ENCODE measurements at regions not wholly inside any gene's neighbourhood (a gene's known extent, or its start where the extent isn't known, plus 50 kb on each side); places are given as distances from the start of the nearest gene placed in this dataset.

DNA sequence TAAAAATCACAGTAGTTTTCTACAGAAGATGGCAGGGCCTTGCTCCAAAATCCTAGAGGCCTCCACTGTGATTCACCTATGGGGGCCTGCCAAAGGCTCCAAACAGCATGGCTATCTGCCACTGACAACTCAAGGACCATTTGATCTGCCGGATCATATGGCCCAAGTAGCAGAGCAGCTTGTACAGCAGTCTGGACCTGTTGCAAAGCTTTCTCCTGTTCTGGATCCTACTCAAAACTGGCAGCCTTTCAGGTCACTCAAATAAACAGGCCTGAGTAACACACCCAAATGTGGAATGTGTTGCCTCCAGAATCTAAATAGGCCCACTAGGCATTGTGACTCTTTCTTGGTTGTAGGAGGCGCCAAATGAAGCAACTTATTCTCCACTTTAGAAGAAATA, 1049.3 kb downstream of the PCDH9 start:
- no peaks in the 10 kb centered on the region for H3K4me1 Mint-ChIP-seq
- ATAC-seq: no peak
- no peaks in the 10 kb centered on the region; the same call in 1 of the 2 replicates for H3K36me3 Mint-ChIP-seq
- no peak overlapping the region for H3K4me3 Mint-ChIP-seq
- CTCF ChIA-PET: no interaction called here
- no peaks in the 10 kb centered on the region for H3K27me3 Mint-ChIP-seq (ENCODE audit: low read depth)
- no peak overlapping the region for H3K27ac Mint-ChIP-seq
- POLR2A ChIA-PET: no interaction called here
- peaks cover 24% of the 10 kb centered on the region for H3K9me3 Mint-ChIP-seq
- no peak for TF ChIP-seq SMAD3 (CRISPR knock-in tag; IDR thresholded peaks at IDR 0.05; ENCODE audit: borderline replicate concordance)
- TF ChIP-seq FOXP1 (CRISPR knock-in tag; IDR thresholded peaks at IDR 0.05; ENCODE audit: borderline replicate concordance): no peak
- TF ChIP-seq, protein P1, sequence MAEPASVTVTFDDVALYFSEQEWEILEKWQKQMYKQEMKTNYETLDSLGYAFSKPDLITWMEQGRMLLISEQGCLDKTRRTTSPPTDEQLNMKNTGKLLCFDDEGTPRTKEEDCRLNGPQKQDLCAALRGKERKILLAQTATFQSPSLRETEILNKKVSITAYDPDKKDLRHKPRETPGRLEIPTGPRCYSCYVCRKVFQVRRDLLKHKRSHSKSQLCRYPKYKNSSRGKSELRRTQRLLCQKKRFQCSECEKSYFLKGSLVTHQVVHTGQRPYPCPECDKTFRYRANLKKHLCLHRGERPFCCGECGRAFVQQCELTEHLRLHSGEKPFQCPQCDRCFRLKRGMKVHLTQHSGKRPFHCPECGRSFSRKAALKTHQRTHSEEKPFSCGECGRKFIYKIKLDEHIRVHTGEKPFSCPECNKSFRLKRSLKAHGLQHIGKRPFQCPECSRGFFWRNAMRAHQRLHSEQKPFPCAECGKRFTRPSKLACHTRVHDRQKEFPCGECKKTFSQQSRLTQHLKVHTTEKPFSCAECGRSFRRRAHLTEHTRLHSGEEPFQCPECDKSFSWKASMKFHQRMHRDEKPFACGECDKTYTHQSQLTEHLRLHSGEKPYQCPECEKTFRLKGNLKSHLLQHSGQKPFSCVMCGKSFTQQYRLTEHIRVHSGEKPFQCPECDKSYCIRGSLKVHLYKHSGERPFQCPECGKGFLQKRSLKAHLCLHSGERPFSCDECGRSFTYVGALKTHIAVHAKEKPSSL (CRISPR knock-in tag; conservative IDR thresholded peaks at IDR 0.05): no peak
- TF ChIP-seq ZNF317 (CRISPR knock-in tag; IDR thresholded peaks at IDR 0.05; ENCODE audit: borderline replicate concordance, low read depth): no peak
- TF ChIP-seq, protein P2, sequence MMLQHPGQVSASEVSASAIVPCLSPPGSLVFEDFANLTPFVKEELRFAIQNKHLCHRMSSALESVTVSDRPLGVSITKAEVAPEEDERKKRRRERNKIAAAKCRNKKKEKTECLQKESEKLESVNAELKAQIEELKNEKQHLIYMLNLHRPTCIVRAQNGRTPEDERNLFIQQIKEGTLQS (CRISPR knock-in tag; conservative IDR thresholded peaks at IDR 0.05): no peak
- no peak for TF ChIP-seq ATF1 (CRISPR knock-in tag; IDR thresholded peaks at IDR 0.05)
- TF ChIP-seq, protein P3, sequence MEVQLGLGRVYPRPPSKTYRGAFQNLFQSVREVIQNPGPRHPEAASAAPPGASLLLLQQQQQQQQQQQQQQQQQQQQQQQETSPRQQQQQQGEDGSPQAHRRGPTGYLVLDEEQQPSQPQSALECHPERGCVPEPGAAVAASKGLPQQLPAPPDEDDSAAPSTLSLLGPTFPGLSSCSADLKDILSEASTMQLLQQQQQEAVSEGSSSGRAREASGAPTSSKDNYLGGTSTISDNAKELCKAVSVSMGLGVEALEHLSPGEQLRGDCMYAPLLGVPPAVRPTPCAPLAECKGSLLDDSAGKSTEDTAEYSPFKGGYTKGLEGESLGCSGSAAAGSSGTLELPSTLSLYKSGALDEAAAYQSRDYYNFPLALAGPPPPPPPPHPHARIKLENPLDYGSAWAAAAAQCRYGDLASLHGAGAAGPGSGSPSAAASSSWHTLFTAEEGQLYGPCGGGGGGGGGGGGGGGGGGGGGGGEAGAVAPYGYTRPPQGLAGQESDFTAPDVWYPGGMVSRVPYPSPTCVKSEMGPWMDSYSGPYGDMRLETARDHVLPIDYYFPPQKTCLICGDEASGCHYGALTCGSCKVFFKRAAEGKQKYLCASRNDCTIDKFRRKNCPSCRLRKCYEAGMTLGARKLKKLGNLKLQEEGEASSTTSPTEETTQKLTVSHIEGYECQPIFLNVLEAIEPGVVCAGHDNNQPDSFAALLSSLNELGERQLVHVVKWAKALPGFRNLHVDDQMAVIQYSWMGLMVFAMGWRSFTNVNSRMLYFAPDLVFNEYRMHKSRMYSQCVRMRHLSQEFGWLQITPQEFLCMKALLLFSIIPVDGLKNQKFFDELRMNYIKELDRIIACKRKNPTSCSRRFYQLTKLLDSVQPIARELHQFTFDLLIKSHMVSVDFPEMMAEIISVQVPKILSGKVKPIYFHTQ (CRISPR knock-in tag; IDR thresholded peaks at IDR 0.05): no peak
- TF ChIP-seq, protein P4, sequence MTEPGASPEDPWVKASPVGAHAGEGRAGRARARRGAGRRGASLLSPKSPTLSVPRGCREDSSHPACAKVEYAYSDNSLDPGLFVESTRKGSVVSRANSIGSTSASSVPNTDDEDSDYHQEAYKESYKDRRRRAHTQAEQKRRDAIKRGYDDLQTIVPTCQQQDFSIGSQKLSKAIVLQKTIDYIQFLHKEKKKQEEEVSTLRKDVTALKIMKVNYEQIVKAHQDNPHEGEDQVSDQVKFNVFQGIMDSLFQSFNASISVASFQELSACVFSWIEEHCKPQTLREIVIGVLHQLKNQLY (CRISPR knock-in tag; IDR thresholded peaks at IDR 0.05): no peak
- TF ChIP-seq, protein P5, sequence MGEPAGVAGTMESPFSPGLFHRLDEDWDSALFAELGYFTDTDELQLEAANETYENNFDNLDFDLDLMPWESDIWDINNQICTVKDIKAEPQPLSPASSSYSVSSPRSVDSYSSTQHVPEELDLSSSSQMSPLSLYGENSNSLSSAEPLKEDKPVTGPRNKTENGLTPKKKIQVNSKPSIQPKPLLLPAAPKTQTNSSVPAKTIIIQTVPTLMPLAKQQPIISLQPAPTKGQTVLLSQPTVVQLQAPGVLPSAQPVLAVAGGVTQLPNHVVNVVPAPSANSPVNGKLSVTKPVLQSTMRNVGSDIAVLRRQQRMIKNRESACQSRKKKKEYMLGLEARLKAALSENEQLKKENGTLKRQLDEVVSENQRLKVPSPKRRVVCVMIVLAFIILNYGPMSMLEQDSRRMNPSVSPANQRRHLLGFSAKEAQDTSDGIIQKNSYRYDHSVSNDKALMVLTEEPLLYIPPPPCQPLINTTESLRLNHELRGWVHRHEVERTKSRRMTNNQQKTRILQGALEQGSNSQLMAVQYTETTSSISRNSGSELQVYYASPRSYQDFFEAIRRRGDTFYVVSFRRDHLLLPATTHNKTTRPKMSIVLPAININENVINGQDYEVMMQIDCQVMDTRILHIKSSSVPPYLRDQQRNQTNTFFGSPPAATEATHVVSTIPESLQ (CRISPR knock-in tag; IDR thresholded peaks at IDR 0.05): no peak
- no peak for TF ChIP-seq NR1H2 (CRISPR knock-in tag; IDR thresholded peaks at IDR 0.05)
- TF ChIP-seq RORB (CRISPR knock-in tag; IDR thresholded peaks at IDR 0.05): no peak
- DNase-seq (ENCODE audit: low spot score): no peak

DNA sequence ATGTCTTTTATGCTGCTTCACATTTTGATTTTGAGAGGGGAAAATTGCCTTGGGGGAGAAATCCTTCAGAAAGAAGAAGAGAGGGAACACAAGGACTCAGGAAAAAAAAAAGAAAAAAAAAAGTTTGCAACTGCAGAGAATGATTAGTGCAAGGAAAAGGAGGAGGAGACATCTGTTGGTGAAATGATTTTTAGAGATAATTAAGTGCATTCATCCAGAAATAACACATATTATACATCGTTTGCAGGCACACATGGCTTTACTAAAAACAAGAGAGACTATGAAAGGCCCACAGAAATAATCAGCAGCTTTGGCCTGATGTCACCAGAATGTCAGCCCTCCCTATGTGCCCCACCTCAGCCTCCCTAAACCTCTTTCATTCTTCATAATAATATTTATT, 1058.2 kb downstream of the PCDH9 start:
- TF ChIP-seq, protein P6, sequence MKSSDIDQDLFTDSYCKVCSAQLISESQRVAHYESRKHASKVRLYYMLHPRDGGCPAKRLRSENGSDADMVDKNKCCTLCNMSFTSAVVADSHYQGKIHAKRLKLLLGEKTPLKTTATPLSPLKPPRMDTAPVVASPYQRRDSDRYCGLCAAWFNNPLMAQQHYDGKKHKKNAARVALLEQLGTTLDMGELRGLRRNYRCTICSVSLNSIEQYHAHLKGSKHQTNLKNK (CRISPR knock-in tag; IDR thresholded peaks at IDR 0.05): no peak
- TF ChIP-seq ELF4 (CRISPR knock-in tag; IDR thresholded peaks at IDR 0.05; ENCODE audit: low read depth): no peak
- TF ChIP-seq ZNF138 (CRISPR knock-in tag; conservative IDR thresholded peaks at IDR 0.05): no peak
- no peak for TF ChIP-seq SMAD3 (CRISPR knock-in tag; IDR thresholded peaks at IDR 0.05; ENCODE audit: borderline replicate concordance)
- no peak for TF ChIP-seq ETV6 (CRISPR knock-in tag; IDR thresholded peaks at IDR 0.05)
- TF ChIP-seq NR1H2 (CRISPR knock-in tag; IDR thresholded peaks at IDR 0.05): no peak
- TF ChIP-seq CBFB (CRISPR knock-in tag; IDR thresholded peaks at IDR 0.05; ENCODE audit: low read depth): no peak
- no peak for TF ChIP-seq ZNF671 (CRISPR knock-in tag; IDR thresholded peaks at IDR 0.05)
- TF ChIP-seq, protein P7, sequence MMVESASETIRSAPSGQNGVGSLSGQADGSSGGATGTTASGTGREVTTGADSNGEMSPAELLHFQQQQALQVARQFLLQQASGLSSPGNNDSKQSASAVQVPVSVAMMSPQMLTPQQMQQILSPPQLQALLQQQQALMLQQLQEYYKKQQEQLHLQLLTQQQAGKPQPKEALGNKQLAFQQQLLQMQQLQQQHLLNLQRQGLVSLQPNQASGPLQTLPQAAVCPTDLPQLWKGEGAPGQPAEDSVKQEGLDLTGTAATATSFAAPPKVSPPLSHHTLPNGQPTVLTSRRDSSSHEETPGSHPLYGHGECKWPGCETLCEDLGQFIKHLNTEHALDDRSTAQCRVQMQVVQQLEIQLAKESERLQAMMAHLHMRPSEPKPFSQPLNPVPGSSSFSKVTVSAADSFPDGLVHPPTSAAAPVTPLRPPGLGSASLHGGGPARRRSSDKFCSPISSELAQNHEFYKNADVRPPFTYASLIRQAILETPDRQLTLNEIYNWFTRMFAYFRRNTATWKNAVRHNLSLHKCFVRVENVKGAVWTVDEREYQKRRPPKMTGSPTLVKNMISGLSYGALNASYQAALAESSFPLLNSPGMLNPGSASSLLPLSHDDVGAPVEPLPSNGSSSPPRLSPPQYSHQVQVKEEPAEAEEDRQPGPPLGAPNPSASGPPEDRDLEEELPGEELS (CRISPR knock-in tag; IDR thresholded peaks at IDR 0.05): no peak
- TF ChIP-seq ZBTB21 (CRISPR knock-in tag; IDR thresholded peaks at IDR 0.05; ENCODE audit: borderline replicate concordance): no peak
- TF ChIP-seq, protein P1 (CRISPR knock-in tag; conservative IDR thresholded peaks at IDR 0.05): no peak
- TF ChIP-seq SP1 (CRISPR knock-in tag; conservative IDR thresholded peaks at IDR 0.05): no peak
- Mint-ChIP-seq H3K36me3 (no peaks in the 10 kb centered on the region), H3K4me3 (no peak overlapping the region), H3K27ac (no peak overlapping the region), H3K27me3 (ENCODE audit: low read depth) (no peaks in the 10 kb centered on the region), H3K4me1 (no peaks in the 10 kb centered on the region), H3K9me3 (no peaks in the 10 kb centered on the region)
- POLR2A ChIA-PET: interaction anchor here (0.6 kb wide), 1 partner anchor 18 kb away, joined by 3 read pairs; no protein-coding TSS in a partner anchor
- ATAC-seq (no peak), DNase-seq (ENCODE audit: low spot score) (no peak)
- CTCF ChIA-PET: no interaction called here
